Ishikawa (cell line): ENCODE measurements at regions not wholly inside any gene's neighbourhood (a gene's known extent, or its start where the extent isn't known, plus 50 kb on each side); places are given as distances from the start of the nearest gene placed in this dataset.

Experiments used
- CEBPB ChIP-seq: IDR thresholded peaks from 2 replicates; pipeline ENCODE4 v1.6.1; 2012
- CREB1 ChIP-seq: IDR thresholded peaks from 2 replicates; pipeline ENCODE4 v1.6.1; 2012; ENCODE audit warnings: low read depth
- EGR1 ChIP-seq: IDR thresholded peaks from 2 replicates; pipeline ENCODE4 v1.6.1; 2012
- EP300 ChIP-seq: IDR thresholded peaks from 2 replicates; pipeline ENCODE4 v1.6.1; 2012; ENCODE audit warnings: borderline replicate concordance
- NFIC ChIP-seq: IDR thresholded peaks from 2 replicates; pipeline ENCODE4 v1.6.1; 2012
- RAD21 ChIP-seq: IDR thresholded peaks from 2 replicates; pipeline ENCODE4 v1.6.1; 2012; ENCODE audit warnings: low read depth
- TCF12 ChIP-seq: IDR thresholded peaks from 2 replicates; pipeline ENCODE4 v1.6.1; 2012; ENCODE audit warnings: low read depth
- TEAD4 ChIP-seq: IDR thresholded peaks from 2 replicates; pipeline ENCODE4 v1.6.1; 2012
- YY1 ChIP-seq: IDR thresholded peaks from 2 replicates; pipeline ENCODE4 v1.6.1; 2012; ENCODE audit warnings: low read depth
- ZBTB7A ChIP-seq: IDR thresholded peaks from 2 replicates; pipeline ENCODE4 v1.6.1; 2012; ENCODE audit warnings: low read depth
- TF ChIP-seq, protein P1 (sequence below): IDR thresholded peaks from 2 replicates; pipeline ENCODE4 v1.6.1; 2012; ENCODE audit warnings: low read depth, mild to moderate bottlenecking
- TF ChIP-seq, protein P2 (sequence below): IDR thresholded peaks from 2 replicates; pipeline ENCODE4 v1.6.1; 2012

DNA sequence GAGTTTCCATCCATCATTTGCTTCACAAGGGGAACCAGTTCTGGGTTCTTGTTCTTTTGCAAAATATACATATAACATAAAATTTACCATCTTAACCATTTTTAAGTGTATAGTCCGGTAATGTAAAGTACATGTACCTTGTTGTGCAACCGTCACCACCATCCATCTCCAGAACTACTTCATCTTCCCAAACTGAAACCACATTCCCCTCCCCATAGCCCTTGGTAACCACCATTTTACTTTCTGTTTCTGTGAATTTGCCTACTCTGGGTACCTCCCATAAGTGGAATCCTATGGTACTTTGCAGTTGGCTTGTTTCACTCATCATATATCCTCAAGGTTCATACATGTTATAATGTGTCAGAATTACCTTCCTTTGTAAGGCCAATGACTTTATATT lies 70.3 kb upstream of the DSP start:
- TF ChIP-seq TEAD4 (no peak), YY1 (no peak), RAD21 (no peak), CREB1 (no peak), NFIC (no peak), EGR1 (no peak), ZBTB7A (no peak), EP300 (no peak), TCF12 (no peak), CEBPB (no peak)
- TF ChIP-seq, protein P1, sequence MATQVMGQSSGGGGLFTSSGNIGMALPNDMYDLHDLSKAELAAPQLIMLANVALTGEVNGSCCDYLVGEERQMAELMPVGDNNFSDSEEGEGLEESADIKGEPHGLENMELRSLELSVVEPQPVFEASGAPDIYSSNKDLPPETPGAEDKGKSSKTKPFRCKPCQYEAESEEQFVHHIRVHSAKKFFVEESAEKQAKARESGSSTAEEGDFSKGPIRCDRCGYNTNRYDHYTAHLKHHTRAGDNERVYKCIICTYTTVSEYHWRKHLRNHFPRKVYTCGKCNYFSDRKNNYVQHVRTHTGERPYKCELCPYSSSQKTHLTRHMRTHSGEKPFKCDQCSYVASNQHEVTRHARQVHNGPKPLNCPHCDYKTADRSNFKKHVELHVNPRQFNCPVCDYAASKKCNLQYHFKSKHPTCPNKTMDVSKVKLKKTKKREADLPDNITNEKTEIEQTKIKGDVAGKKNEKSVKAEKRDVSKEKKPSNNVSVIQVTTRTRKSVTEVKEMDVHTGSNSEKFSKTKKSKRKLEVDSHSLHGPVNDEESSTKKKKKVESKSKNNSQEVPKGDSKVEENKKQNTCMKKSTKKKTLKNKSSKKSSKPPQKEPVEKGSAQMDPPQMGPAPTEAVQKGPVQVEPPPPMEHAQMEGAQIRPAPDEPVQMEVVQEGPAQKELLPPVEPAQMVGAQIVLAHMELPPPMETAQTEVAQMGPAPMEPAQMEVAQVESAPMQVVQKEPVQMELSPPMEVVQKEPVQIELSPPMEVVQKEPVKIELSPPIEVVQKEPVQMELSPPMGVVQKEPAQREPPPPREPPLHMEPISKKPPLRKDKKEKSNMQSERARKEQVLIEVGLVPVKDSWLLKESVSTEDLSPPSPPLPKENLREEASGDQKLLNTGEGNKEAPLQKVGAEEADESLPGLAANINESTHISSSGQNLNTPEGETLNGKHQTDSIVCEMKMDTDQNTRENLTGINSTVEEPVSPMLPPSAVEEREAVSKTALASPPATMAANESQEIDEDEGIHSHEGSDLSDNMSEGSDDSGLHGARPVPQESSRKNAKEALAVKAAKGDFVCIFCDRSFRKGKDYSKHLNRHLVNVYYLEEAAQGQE, result no peak
- TF ChIP-seq, protein P2, sequence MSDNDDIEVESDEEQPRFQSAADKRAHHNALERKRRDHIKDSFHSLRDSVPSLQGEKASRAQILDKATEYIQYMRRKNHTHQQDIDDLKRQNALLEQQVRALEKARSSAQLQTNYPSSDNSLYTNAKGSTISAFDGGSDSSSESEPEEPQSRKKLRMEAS, result no peak
